Stomach (tissue), 4 donors: ENCODE measurements at regions not wholly inside any gene's neighbourhood (a gene's known extent, or its start where the extent isn't known, plus 50 kb on each side); places are given as distances from the start of the nearest gene placed in this dataset.

ENCODE experiments used
- CTCF ChIP-seq, 7 experiments: fragments of 450-650 bp in 4 of 7; fragments of 200-600 bp in 3 of 7; sonication (generic) in 3 of 7; IDR thresholded peaks; one replicate each; pipeline ENCODE4 v1.5.1; 2016 to 2019; ENCODE audit warnings: antibody characterized with exemption in 7 of 7, control low read depth in 2 of 7, mild to moderate bottlenecking in 1 of 7
- EP300 ChIP-seq: sonication (generic); formaldehyde crosslinking; IDR thresholded peaks from one replicate; pipeline ENCODE4 v1.6.1; 2017; ENCODE audit warnings: antibody characterized with exemption
- POLR2A ChIP-seq, 4 donors: fragments of 450-650 bp; IDR thresholded peaks; one replicate each; pipeline ENCODE4 v1.6.1; 2016; ENCODE audit warnings: antibody characterized with exemption in 4 of 4, control low read depth in 2 of 4, mild to moderate bottlenecking in 1 of 4, moderate library complexity in 1 of 4
- POLR2AphosphoS5 ChIP-seq, 3 donors: sonication (generic); formaldehyde crosslinking; IDR thresholded peaks; one replicate each; pipeline ENCODE4 v1.6.1; 2016; ENCODE audit warnings: antibody characterized with exemption in 3 of 3

GRCh38 chr4:54556587-54556986 lies 101.2 kb upstream of the KIT start:
- TF ChIP-seq CTCF (IDR thresholded peaks at IDR 0.05): no peak
- TF ChIP-seq POLR2AphosphoS5 (IDR thresholded peaks at IDR 0.05): peak in 2 of 3 donors; percentile 54 to 83
- no peak for TF ChIP-seq POLR2A (IDR thresholded peaks at IDR 0.05)
- no peak for TF ChIP-seq EP300
